Jurkat, Clone E6-1 (cell line): ENCODE measurements at regions not wholly inside any gene's neighbourhood (a gene's known extent, or its start where the extent isn't known, plus 50 kb on each side); places are given as distances from the start of the nearest gene placed in this dataset.

Source experiments
- DNase-seq: peaks from one replicate; pipeline ENCODE4 v3.0.0-alpha.2; 2011; ENCODE audit warnings: low read depth, low spot score
- H3K4me3 ChIP-seq: 2 replicates; pipeline ENCODE4 v1.5.1; 2011; ENCODE audit warnings: mild to moderate bottlenecking, low read length, control low read depth, moderate library complexity

DNA sequence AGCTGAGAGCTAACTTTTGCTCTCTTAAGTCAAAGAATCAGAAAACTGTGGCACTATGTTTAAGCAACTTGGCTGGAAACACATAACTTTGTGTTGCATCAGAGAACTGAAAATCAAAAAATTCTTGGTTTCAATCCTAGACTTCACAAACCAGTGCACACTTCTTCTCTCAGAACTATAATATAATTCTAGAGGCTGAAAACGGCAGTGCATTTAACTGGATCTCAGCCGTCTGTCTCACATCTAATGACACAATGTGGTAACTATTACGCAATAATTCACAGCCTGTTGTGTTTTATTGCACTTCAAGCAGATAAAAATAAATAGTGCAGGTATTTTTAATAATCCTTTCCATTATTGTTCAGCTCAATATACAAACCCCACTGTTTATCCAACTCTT, 260.6 kb upstream of the DIAPH2 start:
- DNase-seq, result no peak

DNA sequence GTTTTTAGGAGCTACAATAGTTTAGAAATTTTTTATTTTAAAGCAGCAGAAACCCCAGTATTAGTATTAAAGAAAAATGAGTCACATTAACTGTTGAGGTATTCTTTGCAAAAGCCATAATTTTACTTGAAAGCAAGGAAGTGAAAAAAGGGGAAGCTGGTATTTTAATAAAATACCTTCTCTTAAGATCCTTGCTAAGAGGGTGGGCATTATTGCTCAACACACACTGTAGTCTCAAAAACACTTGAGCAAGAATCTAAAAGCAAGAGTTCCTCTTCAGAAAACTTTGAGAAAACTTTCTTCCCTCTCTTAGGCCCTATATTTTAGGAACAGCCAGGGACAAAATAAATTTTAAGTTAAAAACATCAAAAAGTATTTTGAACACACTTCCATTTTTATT, 259.4 kb upstream of the DIAPH2 start:
- no peak for DNase-seq
- H3K4me3 ChIP-seq, result no peak overlapping the region

More for the DNA sequence above, 260.6 kb upstream of the DIAPH2 start:
- H3K4me3 ChIP-seq, result no peak overlapping the region

DNA sequence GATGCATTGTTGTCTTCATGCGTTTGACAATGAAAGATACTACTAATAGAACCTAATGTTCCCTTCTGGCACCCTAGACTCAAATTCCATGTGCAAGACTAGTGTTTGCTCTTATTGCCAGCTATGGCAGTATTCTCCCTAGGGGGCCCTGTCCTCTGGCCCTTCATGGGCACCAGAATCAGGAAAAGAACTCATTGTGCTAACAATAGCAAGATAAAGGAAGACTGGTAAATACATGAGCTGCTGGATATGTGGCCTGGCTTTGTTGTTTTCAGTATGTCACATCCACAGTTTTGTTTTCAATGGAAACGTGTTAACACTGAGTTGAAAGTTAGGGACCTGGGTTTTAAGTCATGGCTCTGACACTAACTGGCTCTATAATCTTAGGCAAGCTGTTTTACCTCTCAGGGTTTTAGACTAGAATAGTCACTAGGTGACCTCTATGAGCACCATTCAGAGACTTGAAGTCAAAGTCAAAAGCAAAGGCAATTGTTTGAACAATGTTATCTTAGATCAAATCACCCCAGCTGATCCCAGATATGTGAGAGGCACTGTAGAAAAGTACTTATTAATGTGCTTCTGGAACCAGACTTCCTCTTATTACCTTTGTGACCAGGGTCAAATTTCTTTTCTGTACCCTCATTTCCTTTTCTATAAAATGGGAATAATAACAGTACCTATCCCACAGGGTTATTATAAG, 253.7 kb upstream of the DIAPH2 start:
- H3K4me3 ChIP-seq, result no peak overlapping the region
- no peak for DNase-seq

DNA sequence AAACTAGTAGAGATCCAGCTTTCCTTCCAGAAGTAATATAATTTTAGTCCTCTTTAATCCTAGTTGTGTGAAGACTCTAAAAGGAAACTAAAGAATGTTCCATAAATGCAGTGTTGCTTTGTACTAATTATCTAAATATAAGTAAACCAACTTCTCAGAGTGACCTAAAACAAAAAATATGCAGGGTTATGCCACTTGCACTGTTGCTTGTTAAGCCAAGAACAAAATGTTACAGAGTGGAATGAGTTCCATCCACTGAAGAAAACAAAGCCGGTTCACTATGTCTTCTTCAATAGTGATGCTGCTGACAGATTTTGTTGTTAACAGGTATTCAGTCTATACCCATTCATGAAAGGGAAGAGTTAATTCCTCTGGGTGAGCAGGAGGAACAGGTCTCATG, 252.0 kb upstream of the DIAPH2 start:
- no peak overlapping the region for H3K4me3 ChIP-seq
- DNase-seq, result no peak

DNA sequence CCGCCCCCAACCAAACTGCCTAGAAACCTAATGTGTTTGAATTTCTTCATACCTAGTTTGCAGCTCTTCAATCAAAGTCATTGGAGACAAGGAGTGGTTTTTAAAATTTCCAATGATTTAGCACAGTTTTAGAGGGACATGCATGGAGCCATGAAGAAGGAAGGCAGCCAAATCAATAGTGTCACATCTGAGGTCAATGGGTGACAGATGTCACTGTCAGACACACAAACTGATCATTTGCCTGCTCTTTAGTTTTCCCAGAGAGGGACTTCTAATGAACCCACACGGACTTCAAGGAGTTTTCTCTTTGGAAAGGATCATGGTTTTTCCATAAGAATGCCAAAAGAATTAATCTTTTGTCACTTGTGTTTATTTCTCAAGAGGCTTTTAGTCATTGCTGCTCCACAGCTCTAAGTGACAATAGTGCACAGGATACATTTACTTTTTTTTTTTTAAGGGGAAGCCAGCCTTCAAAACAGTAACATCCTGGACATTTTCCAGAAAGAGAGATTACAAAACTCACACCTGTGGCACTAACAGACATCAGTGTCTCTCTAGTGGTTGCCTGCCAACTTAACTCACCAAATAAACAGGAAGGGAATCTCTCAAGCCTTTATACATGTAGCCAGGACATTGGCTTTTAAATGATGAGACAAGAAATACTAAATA, 251.1 kb upstream of the DIAPH2 start:
- no peak overlapping the region for H3K4me3 ChIP-seq
- DNase-seq, result no peak

DNA sequence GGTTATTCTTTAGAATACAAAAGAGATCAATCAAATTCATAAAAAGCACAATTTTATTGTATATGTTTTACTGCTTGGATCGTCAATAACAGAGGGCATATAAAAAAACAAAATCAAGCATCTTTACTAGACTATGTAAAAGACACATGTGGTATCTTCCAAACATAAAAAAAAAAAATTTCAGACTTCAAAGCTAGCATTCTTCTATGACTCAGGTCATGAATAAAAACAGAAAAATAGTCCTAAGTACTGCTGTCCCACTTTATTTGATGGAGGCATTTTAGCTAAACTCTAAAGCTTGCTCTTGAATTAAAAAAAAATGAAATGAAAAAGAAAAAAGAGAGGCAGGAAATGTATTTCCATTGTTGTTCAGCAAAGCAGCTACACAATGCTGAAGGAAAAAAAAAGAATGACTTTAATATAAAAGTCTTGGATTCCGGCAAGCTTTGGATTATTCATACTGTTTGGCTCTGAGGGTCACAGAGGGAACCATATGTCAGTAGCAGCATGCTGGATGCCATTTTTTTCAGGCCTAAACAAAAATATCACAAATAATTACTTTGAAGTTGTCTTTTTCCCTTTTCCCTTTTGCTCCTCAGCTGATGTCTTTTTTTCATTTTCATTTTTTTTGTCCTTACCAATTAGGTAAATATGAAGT, 249.1 kb upstream of the DIAPH2 start:
- no peak for DNase-seq
- H3K4me3 ChIP-seq, result no peak overlapping the region

DNA sequence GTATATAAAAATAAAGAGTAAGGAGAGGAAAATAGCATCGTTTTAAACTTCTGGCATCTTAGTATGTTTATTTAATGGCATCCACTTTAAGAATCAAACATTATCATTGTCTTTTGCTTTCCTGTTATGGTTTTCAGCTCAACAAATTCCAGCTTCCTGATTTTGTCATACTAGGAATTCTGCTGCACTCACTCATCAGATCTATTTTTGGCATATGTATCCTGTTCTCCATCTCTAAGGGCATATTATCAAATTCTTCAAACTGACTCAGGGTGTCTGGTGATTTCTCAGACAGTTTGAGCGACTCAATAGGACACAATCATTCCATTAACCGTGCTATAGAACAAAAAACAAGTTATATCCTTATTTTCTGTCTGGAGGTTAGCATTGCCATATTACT, 248.5 kb upstream of the DIAPH2 start:
- no peak overlapping the region for H3K4me3 ChIP-seq
- no peak for DNase-seq

DNA sequence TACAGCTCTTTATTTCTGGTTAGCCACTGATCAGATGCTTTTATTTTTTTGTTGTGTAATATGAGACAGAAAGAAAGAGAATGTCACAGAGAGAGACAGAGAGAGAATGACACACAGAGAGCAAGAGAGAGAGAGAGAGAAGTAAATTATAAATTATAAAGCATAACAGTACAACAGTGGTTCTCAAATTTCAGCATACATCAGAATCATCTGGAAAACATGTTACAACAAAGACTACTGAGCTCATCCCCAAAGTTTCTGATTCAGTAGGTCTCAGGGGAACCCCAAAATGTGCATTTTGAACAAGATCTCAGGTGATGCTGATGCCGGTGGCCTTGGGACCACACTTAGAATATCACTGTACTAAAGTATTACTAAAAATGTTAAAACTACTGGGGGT, 245.8 kb upstream of the DIAPH2 start:
- DNase-seq, result no peak

DNA sequence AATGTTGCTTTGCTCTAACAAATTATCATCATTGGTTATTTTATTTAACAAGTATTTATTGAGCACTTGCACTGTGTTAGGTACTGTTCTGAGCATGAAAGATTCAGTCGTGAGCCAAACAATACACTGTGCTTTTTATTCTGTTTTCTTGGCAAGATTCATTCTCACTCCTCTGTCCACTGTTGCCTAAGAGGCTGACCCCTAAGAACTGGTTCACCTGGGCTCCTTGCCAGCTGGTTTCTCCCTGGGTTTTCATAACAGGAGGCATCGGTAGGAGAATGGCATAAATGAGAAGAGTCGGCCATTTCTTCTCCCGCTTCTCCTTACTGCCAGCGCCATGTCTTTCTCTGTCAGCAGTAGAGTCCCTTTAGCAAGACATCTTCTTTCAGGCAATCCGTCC, 243.7 kb upstream of the DIAPH2 start:
- no peak overlapping the region for H3K4me3 ChIP-seq
- DNase-seq, result no peak

More for the DNA sequence above, 245.8 kb upstream of the DIAPH2 start:
- no peak overlapping the region for H3K4me3 ChIP-seq

DNA sequence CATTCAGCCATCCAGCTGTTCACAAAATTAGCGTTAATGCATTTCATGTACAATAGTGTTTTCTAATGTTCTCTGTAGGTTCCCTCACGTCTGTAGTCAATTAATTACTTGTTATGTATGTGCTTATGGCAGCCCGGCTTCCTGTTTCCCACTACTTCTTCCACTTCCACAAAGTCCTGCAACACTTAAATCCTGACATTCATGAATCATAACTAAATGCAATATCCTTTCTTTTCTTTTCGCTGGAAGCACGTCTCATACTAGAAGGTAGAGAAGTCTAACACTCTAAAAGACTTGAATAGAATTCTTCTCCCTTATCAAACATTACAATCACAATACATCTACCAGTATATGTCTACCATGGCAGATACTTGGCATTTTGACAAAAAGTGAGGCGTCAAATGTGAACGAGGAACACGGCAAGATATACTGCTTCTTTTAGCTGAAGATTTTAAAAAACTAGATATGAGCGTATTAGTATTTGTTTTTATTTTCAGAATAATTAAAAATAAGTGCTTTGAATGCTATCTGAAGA, 239.0 kb upstream of the DIAPH2 start:
- DNase-seq, result no peak
- no peak overlapping the region for H3K4me3 ChIP-seq

DNA sequence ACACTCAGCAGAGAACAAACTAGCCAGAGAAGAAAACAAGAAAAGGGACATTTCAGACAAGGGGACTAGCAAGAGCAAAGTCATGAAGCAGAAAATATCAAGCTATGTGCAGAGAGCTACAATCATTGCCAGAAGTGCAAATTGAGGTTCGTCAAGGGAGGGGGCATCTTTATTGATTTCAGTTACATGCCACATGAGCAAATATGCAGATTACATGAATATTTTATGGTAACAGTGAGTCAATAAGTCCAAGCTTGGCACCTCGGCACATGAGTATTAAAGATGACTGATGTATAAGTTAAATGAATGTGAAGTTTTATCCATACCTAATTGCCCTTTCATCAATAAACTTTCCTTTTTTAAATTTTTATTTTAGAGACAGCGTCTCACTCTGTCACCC, 238.1 kb upstream of the DIAPH2 start:
- DNase-seq, result no peak
- no peak overlapping the region for H3K4me3 ChIP-seq

DNA sequence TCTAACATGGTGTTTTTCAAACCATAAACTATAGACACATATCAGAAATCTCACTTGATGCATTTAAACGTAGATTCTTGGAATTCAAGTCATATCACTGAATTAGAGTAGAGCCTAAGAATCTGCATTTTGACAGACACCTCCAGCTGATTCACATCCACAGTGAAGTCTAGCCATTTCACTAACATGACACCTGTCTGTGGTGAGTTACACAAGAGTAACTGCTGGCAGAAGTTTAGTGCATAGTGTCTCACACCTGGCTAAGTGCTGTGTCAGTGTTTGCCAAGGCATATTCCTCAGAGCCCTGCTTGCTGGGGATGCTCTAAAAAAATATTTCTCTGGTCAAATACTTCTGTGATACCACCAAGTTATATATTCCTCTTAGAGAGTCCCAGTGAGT, 237.5 kb upstream of the DIAPH2 start:
- H3K4me3 ChIP-seq, result no peak overlapping the region
- DNase-seq, result no peak

DNA sequence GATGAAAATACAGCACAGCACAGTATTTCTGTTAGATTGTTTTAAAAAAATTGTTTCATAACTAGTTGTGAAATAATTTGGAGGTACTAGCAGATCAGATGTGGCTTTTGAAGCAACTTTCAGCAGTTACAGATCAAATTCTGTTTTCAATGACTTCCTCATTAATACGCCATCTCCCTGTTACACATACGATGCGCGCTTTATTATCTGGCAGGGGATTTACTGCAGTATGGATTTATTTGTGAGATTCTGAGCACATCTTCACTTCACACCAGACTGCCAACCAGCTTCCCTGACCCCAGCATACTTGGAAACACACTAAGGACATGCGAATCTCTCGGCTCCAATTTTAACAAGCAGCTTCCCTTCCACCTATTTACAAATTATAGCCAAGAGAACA, 235.5 kb upstream of the DIAPH2 start:
- no peak for DNase-seq
- H3K4me3 ChIP-seq, result no peak overlapping the region

DNA sequence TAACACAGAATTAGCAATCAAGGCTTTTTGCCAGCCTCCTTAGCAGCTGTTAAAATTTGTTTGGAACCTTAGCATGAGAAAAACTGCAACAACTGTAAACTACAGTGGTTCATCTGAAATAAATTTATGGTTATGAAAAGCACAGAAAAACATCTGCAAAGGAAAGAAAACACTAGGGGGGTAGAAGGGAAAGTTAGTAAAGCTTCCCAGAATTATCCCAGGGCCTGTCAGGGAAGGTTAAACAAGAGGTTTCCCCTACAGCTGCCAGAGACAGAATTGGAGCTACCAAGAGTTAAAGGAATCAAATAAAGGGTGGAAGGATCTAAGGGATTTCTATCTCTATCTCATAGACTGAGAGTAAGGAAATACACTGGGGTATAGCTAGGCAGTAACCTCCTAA, 234.7 kb upstream of the DIAPH2 start:
- DNase-seq, result no peak
- H3K4me3 ChIP-seq, result no peak overlapping the region

DNA sequence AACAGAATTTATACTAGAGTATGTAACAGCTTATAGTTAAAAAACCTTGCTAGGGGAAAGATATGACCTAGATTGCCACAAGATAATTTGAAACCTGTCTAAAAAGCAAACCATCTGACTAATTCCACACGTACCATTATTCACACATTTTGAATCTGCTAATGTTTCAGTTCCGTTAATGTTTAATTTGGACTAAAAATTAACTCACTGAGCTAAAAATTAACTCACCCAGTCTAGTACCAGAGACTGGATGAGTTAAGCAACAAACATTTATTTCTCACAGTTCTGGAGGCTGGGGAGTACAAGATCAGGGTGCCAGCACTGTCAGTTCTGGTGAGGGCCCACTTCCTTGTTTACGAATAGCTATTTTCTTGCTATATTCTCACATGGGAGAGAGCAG, 231.5 kb upstream of the DIAPH2 start:
- DNase-seq, result no peak
- H3K4me3 ChIP-seq, result no peak overlapping the region

DNA sequence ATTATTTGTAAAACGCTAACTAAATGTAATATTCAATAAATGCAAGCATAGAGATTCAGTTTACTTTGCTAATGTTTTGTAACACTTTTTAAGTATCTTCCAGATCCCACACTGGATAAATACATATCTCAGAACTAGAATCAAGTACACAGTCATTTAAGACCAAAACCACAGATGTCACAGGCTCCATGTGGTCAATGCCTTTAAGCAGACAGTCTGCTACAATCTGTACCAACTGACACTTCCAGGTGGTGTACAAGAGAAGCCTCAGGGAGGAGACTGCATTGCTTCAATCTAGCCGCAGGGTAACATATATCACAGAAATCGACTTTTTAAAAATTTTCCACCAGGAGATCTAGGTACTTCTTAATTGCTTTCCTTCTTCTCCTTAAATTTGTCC, 229.6 kb upstream of the DIAPH2 start:
- no peak overlapping the region for H3K4me3 ChIP-seq
- no peak for DNase-seq

DNA sequence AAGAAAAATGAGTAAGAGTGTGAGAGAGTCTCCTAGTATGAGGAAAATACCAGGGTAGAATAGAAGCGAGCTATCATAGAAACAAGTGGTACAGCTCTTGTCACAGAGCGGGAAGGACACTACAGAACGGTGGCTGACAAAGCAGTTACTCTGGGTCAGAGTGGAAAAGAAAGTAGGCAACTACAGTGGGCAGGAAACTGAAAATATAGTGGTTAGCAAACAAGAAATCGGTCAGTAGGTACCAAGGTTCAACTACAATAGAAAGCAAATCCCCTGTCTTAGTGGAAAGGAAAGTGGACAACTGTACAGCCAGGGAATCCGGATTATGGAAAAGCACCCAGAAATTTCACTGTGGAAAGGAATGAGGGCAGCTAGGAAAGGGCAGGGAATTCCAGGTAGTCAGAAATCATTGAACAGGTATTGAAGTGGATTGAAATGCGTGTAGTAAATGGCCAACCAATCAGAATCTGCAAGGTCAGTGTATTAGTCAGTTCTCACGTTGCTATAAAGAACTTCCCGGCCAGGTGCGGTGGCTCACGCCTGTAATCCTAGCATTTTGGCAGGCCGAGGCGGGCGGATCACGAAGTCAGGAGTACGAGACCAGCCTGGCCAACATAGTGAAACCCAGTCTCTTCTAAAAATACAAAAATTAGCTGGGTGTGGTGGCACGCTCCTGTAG, 219.6 kb upstream of the DIAPH2 start:
- H3K4me3 ChIP-seq, result no peak overlapping the region
- no peak for DNase-seq

DNA sequence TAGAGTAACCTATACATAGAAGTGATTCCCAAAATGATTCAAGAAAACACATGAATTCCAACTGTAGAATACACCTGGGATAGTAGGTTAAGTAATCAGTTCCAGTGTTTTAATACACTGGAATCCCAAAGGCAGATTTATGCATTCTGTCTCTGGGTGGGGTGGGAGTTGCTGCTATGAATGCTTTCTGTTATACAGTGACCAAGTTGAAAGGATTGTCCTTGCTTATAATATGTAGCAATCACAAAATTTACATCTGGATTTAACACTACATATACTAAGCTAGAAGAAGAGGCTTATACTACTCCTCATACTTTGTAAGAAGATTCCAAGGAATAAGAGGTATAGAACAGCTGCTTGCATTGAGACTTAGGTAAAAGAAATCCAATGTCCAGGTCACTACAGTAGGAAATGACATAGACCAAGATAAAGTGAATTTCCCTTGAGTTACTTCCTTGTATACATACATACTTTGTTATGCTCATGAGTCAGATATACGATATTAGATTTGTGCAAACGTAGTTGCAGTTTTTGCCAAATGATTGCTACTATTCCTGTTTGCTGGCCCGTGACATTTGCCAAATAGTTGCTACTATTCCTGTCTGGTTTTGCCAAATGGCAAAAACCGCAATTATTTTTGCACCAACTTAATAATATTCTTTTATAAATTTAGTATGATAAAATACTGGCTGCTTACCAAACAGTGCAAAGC, 210.5 kb upstream of the DIAPH2 start:
- H3K4me3 ChIP-seq, result no peak overlapping the region
- DNase-seq, result no peak

DNA sequence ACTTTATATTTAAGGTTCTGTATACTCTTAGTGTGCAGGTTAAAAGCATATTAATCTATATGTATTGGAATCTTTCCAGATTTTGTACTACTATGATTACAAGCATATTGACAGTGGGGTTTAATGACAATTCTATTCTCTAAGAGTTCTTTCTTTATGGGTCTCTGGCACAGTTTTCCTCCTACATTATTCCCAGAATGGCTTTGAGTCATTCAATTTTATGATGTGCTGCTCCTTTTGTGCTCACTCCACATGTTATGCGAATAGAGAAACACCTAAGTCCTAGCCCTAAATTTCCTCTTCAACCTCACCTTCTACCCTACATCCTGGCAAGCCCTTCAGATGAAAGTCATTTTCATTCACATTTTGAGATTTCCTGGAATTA, 209.9 kb upstream of the DIAPH2 start:
- DNase-seq, result no peak
- no peak overlapping the region for H3K4me3 ChIP-seq
